Body of pancreas (tissue), 4 donors: ENCODE measurements at regions not wholly inside any gene's neighbourhood (a gene's known extent, or its start where the extent isn't known, plus 50 kb on each side); places are given as distances from the start of the nearest gene placed in this dataset.

Experiments used
- POLR2A ChIP-seq, 3 donors: fragments of 450-650 bp; IDR thresholded peaks; one replicate each; pipeline ENCODE4 v1.6.1; 2016; ENCODE audit warnings: antibody characterized with exemption in 3 of 3, mild to moderate bottlenecking in 2 of 3
- TF ChIP-seq, protein P1 (sequence below), 7 experiments: fragments of 450-650 bp in 4 of 7; fragments of 200-600 bp in 3 of 7; sonication (generic) in 3 of 7; IDR thresholded peaks; one replicate each; pipeline ENCODE4 v1.5.1; 2016 to 2019; ENCODE audit warnings: antibody characterized with exemption in 7 of 7

DNA sequence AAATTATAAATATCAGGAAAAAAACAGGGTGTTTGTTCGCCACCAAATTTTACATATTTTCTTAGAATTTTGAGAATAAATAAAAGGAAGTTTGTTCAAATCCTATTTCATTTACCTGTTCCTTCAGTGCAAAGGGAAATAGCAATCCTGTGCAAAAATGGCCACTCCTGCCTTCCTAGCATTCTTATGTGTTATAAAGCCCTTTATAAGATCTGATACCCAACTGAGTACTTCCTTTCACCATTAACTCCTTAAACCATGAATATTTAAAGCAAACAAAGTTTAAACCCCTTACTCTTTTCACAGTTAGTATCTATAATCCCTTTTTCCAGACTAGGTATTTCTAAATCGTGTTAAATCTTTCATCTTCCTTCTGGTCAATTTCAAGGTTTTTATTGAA, 427.8 kb downstream of the NR4A2 start:
- TF ChIP-seq, protein P1, sequence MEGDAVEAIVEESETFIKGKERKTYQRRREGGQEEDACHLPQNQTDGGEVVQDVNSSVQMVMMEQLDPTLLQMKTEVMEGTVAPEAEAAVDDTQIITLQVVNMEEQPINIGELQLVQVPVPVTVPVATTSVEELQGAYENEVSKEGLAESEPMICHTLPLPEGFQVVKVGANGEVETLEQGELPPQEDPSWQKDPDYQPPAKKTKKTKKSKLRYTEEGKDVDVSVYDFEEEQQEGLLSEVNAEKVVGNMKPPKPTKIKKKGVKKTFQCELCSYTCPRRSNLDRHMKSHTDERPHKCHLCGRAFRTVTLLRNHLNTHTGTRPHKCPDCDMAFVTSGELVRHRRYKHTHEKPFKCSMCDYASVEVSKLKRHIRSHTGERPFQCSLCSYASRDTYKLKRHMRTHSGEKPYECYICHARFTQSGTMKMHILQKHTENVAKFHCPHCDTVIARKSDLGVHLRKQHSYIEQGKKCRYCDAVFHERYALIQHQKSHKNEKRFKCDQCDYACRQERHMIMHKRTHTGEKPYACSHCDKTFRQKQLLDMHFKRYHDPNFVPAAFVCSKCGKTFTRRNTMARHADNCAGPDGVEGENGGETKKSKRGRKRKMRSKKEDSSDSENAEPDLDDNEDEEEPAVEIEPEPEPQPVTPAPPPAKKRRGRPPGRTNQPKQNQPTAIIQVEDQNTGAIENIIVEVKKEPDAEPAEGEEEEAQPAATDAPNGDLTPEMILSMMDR (IDR thresholded peaks at IDR 0.05), result no peak
- TF ChIP-seq POLR2A (IDR thresholded peaks at IDR 0.05), result no peak
